ENCODE measurements at regions not wholly inside any gene's neighbourhood (a gene's known extent, or its start where the extent isn't known, plus 50 kb on each side); places are given as distances from the start of the nearest gene placed in this dataset.

DNA sequence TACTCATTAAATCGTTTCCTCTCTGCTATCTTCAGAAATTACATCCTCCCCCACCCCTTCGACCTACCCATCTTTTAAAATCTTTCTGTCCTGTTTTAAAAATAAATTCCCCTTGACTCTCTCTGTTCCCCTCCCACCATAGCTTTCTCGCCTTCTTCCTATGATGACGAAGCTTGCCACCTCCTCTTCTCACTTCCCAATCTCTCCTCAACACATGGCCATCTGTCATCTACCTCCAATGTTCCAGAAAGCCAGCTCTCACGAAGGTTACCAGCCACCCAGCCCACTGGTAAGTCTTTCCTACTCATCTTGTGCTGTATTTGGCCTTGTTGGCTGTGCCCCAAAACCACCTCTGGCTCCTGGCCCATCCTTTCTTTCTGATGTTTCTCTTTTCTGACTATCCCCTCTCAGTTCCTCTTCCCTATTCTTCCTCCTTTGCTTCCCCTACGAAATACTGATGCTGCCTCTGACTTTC lies 346.3 kb downstream of the ENC1 start:
- H3K4me3 ChIP-seq (ENCODE audit: insufficient read depth, low read depth, low read length, poor library complexity, severe bottlenecking) = no peak overlapping the region
- H3K36me3 ChIP-seq (ENCODE audit: control insufficient read depth, insufficient read depth, low read length) = no peaks in the 10 kb centered on the region
- H3K27me3 ChIP-seq (replicated peaks; ENCODE audit: control insufficient read depth, insufficient read depth, low read length, poor library complexity, severe bottlenecking) = no peaks in the 10 kb centered on the region
- no peak for DNase-seq
- no peak overlapping the region for H3K27ac ChIP-seq (ENCODE audit: insufficient read depth, low read length, poor library complexity, severe bottlenecking)
- H3K9me3 ChIP-seq (ENCODE audit: control insufficient read depth, low read length) = no peaks in the 10 kb centered on the region
- H3K4me1 ChIP-seq (ENCODE audit: control insufficient read depth, insufficient read depth, low read length, poor library complexity, severe bottlenecking) = no peaks in the 10 kb centered on the region

DNA sequence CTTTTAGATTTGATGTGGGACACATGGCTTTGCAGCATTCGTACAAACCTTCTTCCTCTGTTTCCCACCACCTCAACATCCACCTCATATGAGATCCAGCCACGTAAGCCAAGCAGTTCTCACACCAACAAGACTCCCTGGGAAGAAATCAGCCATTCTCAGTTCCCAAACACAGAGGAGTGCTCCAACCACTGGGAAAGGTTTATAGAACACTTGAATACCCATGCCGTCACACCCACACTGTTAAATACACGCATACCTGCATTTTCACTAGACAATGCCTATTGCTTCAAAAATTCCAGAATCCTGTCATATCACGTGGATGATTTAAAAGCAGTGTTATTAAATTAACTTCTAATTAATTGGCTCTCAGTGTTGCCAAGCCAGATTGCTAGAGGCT lies 347.3 kb downstream of the ENC1 start:
- DNase-seq = no peak
- Histone ChIP-seq H3K9me3 (ENCODE audit: control insufficient read depth, low read length) (no peaks in the 10 kb centered on the region), H3K27me3 (replicated peaks; ENCODE audit: control insufficient read depth, insufficient read depth, low read length, poor library complexity, severe bottlenecking) (no peaks in the 10 kb centered on the region), H3K36me3 (ENCODE audit: control insufficient read depth, insufficient read depth, low read length) (no peaks in the 10 kb centered on the region), H3K4me3 (ENCODE audit: insufficient read depth, low read depth, low read length, poor library complexity, severe bottlenecking) (no peak overlapping the region), H3K27ac (ENCODE audit: insufficient read depth, low read length, poor library complexity, severe bottlenecking) (no peak overlapping the region), H3K4me1 (ENCODE audit: control insufficient read depth, insufficient read depth, low read length, poor library complexity, severe bottlenecking) (no peaks in the 10 kb centered on the region)

DNA sequence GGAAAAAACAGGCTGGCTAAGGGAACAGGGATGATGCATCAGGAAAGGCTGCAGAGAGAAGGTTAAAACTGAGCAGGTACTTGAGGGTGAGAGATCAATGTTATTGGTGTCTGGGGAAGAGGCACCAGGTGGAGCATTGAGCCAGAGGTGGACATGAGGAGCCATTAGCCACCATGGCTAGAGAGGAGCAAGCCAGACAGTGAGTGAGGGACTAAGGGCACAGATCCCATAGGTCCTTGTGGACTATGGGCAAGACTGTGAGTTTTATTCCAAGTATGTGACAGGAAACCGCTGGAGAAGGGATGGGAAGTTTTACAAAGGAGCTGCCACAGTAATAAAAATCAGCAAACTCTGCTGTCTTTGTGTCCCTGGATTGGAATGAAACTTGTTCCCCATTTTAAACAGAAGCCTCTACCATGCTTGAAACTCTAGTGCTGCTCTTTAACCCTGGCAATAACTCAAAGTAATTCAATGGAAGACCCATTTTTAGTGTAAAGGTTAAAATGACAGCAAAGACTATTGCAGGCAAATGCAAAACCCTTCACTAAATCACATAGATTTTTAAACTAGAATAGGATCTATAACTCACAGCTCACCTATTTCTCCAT lies 349.8 kb downstream of the ENC1 start:
- Histone ChIP-seq H3K27me3 (replicated peaks; ENCODE audit: control insufficient read depth, insufficient read depth, low read length, poor library complexity, severe bottlenecking) (no peaks in the 10 kb centered on the region), H3K9me3 (ENCODE audit: control insufficient read depth, low read length) (no peaks in the 10 kb centered on the region), H3K36me3 (ENCODE audit: control insufficient read depth, insufficient read depth, low read length) (no peaks in the 10 kb centered on the region), H3K4me3 (ENCODE audit: insufficient read depth, low read depth, low read length, poor library complexity, severe bottlenecking) (no peak overlapping the region), H3K27ac (ENCODE audit: insufficient read depth, low read length, poor library complexity, severe bottlenecking) (no peak overlapping the region), H3K4me1 (ENCODE audit: control insufficient read depth, insufficient read depth, low read length, poor library complexity, severe bottlenecking) (no peaks in the 10 kb centered on the region)
- DNase-seq = no peak

DNA sequence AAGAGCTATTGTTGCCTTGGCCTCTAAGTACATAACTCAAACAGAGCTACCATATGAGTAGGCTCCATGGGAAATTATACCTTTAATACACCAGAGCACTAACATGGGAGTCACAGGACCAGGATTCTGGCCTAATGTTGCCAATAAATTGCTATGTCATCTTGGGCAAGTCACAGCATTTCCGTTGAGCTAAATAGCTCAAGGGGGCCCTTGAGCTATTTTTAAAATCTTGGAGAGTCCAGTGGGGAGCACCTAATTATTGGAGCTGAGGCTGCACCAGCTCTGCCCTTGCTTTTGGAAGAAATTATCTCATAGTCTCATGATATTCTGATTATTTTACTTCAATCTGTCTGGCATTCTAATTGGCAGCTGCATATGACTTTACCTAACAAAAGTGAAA lies 350.8 kb downstream of the ENC1 start:
- no peak overlapping the region for H3K27ac ChIP-seq (ENCODE audit: insufficient read depth, low read length, poor library complexity, severe bottlenecking)
- no peak for DNase-seq
- no peaks in the 10 kb centered on the region for H3K9me3 ChIP-seq (ENCODE audit: control insufficient read depth, low read length)
- H3K4me3 ChIP-seq (ENCODE audit: insufficient read depth, low read depth, low read length, poor library complexity, severe bottlenecking) = no peak overlapping the region
- H3K27me3 ChIP-seq (replicated peaks; ENCODE audit: control insufficient read depth, insufficient read depth, low read length, poor library complexity, severe bottlenecking) = no peaks in the 10 kb centered on the region
- no peaks in the 10 kb centered on the region for H3K4me1 ChIP-seq (ENCODE audit: control insufficient read depth, insufficient read depth, low read length, poor library complexity, severe bottlenecking)
- H3K36me3 ChIP-seq (ENCODE audit: control insufficient read depth, insufficient read depth, low read length) = no peaks in the 10 kb centered on the region

DNA sequence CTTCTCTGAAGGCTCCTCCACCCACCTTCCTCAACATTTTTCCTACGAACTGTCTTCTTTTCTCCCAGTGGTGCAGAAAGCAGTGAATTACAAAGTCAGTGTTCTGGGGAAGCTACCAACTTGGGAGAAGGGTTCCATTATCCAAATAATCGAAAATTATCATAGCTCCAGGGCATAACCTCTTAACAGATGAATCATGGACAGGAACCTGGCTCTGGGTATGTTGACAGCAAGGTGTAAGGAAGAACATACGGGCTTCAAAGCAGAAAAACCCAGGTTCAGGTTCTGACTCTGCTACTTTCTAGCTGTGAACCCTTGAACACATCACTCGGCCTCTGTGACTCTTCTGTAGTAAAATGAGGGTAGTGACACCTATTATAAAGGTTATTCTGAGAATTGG lies 351.3 kb downstream of the ENC1 start:
- Histone ChIP-seq H3K4me3 (ENCODE audit: insufficient read depth, low read depth, low read length, poor library complexity, severe bottlenecking) (no peak overlapping the region), H3K27ac (ENCODE audit: insufficient read depth, low read length, poor library complexity, severe bottlenecking) (no peak overlapping the region), H3K36me3 (ENCODE audit: control insufficient read depth, insufficient read depth, low read length) (no peaks in the 10 kb centered on the region), H3K27me3 (replicated peaks; ENCODE audit: control insufficient read depth, insufficient read depth, low read length, poor library complexity, severe bottlenecking) (no peaks in the 10 kb centered on the region), H3K9me3 (ENCODE audit: control insufficient read depth, low read length) (no peaks in the 10 kb centered on the region), H3K4me1 (ENCODE audit: control insufficient read depth, insufficient read depth, low read length, poor library complexity, severe bottlenecking) (no peaks in the 10 kb centered on the region)
- DNase-seq = no peak

DNA sequence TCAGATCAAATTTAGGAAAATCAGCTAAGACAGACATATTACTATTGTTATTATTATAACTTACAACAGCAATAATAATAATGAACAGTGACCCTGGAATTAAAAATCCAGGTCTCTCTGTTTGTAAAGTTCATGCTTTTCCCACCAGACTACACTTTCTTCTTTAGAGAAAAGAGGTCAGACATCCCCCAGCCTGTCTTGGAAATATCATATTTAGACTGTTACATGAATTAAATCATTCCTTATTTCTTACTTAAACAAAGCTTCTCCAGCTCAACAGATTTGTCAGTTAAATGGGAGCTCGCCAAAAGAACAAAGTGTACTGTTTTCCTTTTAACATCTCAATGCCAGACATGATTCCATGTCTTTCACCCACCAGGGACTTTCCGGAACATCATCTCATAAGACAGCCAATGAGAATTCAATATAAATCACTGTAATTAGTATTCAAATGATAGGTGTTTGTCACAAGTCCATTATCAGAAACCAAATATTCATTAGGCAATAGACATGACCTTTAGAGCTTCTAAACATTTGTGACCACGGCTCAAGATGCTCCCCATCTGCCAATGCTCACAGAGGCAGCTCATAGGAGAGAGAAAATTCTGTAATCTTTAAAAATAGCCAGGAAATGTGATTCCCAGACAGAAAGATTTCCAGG lies 351.9 kb downstream of the ENC1 start:
- DNase-seq = no peak
- Histone ChIP-seq H3K36me3 (ENCODE audit: control insufficient read depth, insufficient read depth, low read length) (no peaks in the 10 kb centered on the region), H3K9me3 (ENCODE audit: control insufficient read depth, low read length) (no peaks in the 10 kb centered on the region), H3K4me3 (ENCODE audit: insufficient read depth, low read depth, low read length, poor library complexity, severe bottlenecking) (no peak overlapping the region), H3K27ac (ENCODE audit: insufficient read depth, low read length, poor library complexity, severe bottlenecking) (no peak overlapping the region), H3K4me1 (ENCODE audit: control insufficient read depth, insufficient read depth, low read length, poor library complexity, severe bottlenecking) (no peaks in the 10 kb centered on the region), H3K27me3 (replicated peaks; ENCODE audit: control insufficient read depth, insufficient read depth, low read length, poor library complexity, severe bottlenecking) (no peaks in the 10 kb centered on the region)

DNA sequence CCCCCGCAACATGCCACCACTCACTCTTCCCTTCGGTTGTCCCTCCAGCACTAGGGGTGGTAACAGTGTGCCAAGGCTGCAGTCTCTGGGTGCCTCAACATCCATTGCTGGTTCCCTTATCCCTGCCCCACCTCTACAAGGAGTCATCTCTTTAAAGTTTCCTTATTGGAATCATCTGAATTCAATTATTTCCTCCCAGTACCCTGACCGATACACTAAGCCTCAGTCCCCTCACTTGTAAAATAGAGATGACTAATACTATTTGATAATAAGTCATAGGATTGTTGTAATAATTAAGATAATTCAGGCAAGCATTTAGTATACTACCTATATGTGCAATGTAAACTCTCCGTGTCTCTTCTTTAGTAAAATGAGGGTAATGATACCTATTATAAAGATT lies 352.5 kb downstream of the ENC1 start:
- no peaks in the 10 kb centered on the region for H3K27me3 ChIP-seq (replicated peaks; ENCODE audit: control insufficient read depth, insufficient read depth, low read length, poor library complexity, severe bottlenecking)
- no peak overlapping the region for H3K4me3 ChIP-seq (ENCODE audit: insufficient read depth, low read depth, low read length, poor library complexity, severe bottlenecking)
- no peaks in the 10 kb centered on the region for H3K36me3 ChIP-seq (ENCODE audit: control insufficient read depth, insufficient read depth, low read length)
- no peaks in the 10 kb centered on the region for H3K4me1 ChIP-seq (ENCODE audit: control insufficient read depth, insufficient read depth, low read length, poor library complexity, severe bottlenecking)
- no peak for DNase-seq
- H3K27ac ChIP-seq (ENCODE audit: insufficient read depth, low read length, poor library complexity, severe bottlenecking) = no peak overlapping the region
- H3K9me3 ChIP-seq (ENCODE audit: control insufficient read depth, low read length) = no peaks in the 10 kb centered on the region

DNA sequence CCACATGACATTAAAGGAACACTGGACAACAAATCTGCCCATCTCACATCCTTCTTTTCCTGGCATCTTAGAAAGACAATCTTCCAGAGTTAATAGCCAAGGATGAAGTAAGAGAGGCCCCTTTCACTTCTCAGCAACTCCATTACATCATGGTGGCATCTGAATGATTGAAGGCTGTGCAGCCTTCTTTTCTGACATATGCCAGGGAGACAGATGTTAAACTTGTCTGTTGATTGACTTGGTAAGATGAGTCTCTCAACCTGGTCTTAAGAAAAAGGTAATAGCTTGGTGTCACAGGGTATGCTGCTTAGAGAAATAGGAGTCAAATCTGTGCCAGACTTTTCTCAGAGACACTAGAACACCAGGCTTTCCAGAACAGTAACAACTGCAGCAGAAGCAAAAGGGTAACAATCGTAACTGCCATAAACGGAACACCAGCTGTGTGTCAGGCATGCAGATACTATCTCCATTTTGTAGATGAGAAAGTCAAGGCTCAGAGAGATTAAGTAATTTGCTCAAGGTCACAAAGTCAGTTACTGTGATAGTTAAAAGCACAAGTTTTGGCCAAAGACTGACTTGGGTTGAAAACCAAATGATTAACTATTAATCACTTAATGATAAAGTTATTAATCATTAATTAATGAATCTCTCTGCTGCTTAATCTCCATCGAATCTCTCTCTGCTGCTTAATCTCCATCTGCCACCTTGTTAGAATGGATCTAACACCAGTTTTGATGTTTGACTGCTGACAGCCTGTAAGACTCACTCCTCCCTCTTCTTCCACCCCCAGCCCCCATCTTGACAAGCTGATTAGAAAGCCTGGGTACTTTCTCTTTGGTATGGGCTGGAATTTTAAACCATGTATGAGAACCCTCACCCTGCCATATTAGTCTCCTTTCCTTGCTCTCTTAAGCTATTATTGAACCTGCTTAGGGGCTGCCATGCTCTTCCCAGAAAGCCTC lies 353.5 kb downstream of the ENC1 start:
- Histone ChIP-seq H3K4me3 (ENCODE audit: insufficient read depth, low read depth, low read length, poor library complexity, severe bottlenecking) (no peak overlapping the region), H3K9me3 (ENCODE audit: control insufficient read depth, low read length) (no peaks in the 10 kb centered on the region), H3K4me1 (ENCODE audit: control insufficient read depth, insufficient read depth, low read length, poor library complexity, severe bottlenecking) (no peaks in the 10 kb centered on the region), H3K36me3 (ENCODE audit: control insufficient read depth, insufficient read depth, low read length) (no peaks in the 10 kb centered on the region), H3K27me3 (replicated peaks; ENCODE audit: control insufficient read depth, insufficient read depth, low read length, poor library complexity, severe bottlenecking) (no peaks in the 10 kb centered on the region), H3K27ac (ENCODE audit: insufficient read depth, low read length, poor library complexity, severe bottlenecking) (no peak overlapping the region)
- DNase-seq = no peak

DNA sequence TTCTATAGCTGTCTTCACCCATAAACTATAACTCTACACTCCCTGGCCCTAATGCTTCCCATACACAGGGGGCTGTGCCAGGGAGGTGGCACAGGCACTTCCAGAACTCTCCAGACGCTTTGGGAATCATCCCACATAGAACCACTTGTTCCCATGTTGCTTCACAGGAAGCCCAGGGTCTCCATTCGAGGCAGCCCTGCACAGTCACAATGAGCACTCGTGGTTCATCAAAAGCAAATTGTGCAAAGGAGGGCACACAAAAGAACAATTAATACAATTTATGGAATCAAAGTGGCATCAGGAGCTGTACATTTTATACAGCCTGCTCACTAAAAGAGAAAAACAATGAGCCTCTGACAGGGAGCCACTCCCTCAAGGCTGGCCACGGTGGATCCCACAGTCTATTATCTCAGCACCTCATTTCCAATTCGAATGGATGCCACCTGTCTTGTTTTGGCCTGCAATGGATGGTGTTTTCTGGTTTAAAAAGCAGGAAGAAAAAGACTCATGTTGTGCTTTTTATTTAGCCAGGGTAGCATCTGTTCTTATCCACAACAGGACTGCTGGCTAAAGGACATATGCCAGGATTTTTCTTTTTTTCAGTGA lies 354.8 kb downstream of the ENC1 start:
- Histone ChIP-seq H3K9me3 (ENCODE audit: control insufficient read depth, low read length) (no peaks in the 10 kb centered on the region), H3K4me3 (ENCODE audit: insufficient read depth, low read depth, low read length, poor library complexity, severe bottlenecking) (no peak overlapping the region), H3K36me3 (ENCODE audit: control insufficient read depth, insufficient read depth, low read length) (no peaks in the 10 kb centered on the region), H3K27ac (ENCODE audit: insufficient read depth, low read length, poor library complexity, severe bottlenecking) (no peak overlapping the region), H3K27me3 (replicated peaks; ENCODE audit: control insufficient read depth, insufficient read depth, low read length, poor library complexity, severe bottlenecking) (no peaks in the 10 kb centered on the region), H3K4me1 (ENCODE audit: control insufficient read depth, insufficient read depth, low read length, poor library complexity, severe bottlenecking) (no peaks in the 10 kb centered on the region)
- no peak for DNase-seq

Data from effector memory CD4-positive, alpha-beta T cell (primary cell).